ENCODE measurements at regions not wholly inside any gene's neighbourhood (a gene's known extent, or its start where the extent isn't known, plus 50 kb on each side); places are given as distances from the start of the nearest gene placed in this dataset.
"Not testable (repeated sequence)": the region's sequence is repeated elsewhere in the genome, so short reads cannot be mapped to it uniquely, and the experiment has no call there.

DNA sequence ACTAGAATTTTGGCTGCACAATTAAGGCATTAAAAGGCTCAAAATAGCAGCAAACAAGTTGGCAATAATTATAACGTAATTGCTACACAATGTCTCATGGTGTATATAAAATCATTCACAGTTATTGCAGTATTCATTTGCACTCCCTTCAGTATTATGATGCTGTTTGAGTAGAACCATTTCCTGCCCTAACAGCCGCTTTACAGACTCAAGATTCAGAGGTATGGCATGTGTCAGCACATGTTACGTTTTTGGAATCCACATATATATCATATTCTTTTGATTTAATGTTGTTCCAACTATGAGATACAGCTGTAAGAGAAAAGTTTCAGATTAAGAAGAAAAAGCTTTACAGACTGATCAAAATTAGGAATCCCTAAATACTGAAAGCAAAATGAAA is 56.3 kb upstream of the NCKAP5 start:
- DNase-seq: no peak

DNA sequence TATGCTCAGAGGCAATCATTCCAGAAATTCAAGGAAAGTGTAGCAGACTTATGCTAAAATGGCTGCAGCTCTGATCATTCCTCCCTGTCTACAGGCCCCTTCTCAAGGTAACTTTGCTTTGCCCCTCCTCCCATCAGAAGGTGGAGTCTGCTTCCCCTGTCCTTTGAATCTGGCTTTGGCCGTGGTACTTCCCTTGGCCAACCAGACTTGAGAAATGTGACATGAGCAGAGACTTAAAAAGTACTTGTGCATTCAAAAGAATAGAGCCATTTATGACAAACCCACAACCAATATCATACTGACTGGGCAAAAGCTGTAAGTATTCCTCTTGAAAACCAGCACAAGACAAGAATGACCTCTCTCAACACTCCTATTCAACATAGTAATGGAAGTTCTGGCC is 59.5 kb upstream of the NCKAP5 start:
- no peak for DNase-seq

DNA sequence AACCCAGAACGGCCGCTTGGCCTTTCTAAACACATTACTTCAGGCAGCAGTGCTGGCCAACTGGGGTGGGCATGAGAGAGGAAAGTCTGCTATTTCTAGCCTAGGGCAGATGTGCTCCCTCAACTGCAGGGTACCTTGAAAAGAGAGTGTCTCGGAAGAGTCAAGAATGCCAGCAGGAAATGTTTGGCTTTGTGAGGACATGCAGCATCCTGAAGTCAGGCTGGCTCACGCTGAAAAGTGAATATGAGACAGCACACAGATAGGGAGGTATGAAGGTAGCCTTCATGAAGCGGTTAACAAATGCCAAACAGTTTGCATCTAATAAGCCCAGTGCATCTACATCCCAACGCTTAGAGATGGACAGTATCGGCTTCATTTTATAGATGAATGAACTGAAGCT is 65.0 kb upstream of the NCKAP5 start:
- no peak for DNase-seq

DNA sequence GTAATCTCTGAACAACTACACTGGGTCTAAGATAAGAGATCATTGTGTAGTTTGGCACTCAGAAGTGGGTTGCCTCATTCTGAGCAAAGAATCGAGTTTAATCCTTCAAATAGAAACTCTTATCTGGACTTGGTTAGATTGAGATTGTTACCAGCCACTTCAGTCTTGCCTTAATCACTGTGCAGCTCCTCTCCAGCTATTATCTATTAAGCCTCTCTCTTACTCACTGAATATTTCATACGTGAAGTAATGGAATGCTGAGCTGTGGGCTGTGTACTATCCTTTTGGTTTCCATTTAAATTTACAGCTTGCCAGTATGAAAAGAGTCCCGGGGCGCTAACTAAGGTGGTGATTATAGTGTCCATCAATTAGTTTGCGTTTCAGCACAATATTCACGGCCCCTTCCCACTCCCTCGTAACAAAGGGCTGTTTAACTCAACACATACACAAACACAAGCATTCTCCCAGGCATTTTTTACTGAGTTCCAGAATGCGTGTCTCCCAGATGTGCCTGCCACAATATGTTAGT is 65.7 kb upstream of the NCKAP5 start:
- DNase-seq: no peak

DNA sequence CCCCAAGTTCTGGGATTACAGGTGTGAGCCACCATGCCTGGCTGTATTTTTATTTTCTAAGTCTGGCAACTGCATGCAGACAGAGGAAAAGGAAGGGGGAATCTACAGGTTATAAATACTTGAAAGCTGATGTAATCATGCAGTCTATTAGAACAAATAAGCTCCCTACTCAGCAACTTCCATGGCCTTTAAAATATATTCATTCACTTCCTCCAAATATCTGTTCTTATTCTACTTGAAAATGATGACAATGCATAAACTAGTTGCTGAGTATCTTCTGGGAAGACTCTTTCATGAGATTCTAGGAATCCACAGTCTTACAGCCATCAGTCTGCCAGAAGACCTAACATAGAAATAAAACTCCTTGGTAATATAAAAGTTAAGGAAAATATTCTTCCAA is 66.9 kb upstream of the NCKAP5 start:
- DNase-seq: no peak

DNA sequence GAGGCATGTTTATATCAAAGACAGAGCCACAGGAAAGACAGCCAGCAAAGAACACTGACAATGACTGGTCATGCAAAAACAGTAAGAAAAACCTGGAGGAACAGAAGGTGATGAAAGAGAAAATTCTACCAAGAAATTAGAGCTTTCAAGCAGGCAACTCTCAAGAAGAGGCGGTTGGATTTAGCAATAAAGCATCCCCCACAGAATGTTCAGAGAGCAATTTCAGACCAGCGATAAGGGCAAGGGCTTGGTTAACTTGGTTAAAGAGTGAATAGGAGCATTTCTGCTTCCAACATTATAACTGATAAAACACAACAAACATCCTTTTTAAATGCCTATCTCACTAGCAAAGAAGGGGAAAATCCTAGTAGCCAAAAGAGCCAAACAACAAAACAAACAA is 68.0 kb upstream of the NCKAP5 start:
- no peak for DNase-seq

DNA sequence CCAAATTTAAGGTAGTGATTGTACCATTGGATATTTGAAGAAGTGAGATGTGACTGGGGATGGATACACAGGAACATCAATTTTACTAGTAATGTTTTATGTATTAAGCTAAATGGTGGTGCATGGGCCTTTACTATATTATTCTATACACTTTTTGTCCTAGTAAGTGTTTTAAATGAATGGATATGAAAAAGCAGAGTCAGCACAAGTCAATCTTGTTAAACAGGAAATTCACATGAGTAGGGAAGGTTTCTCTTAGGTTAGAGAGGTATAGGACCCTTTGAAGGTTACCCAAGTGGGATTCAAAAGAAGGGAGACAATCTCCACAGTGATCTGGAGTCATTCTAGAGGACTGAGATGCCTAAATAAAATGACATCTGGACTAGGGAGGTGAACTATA is 71.8 kb upstream of the NCKAP5 start:
- no peak for DNase-seq

DNA sequence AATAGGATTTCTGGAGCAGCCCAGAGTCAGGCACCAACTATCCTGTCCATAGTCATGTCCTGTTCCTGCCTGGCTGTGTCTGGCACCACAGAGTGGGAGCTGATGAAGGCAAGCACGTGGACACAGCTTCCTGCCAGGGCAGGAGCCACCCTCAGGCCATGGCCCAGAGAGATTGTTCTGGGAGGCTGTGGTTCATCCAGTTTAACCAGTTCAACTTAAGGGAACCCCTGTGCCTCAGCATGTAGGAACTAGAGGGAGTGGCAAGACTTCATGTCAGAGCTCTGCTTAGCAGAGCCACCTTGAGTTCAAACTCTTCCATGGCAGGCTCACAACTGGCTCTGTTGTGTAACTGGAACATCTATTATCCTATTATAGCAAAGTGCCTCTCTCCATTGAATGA is 73.2 kb upstream of the NCKAP5 start:
- DNase-seq: no peak

DNA sequence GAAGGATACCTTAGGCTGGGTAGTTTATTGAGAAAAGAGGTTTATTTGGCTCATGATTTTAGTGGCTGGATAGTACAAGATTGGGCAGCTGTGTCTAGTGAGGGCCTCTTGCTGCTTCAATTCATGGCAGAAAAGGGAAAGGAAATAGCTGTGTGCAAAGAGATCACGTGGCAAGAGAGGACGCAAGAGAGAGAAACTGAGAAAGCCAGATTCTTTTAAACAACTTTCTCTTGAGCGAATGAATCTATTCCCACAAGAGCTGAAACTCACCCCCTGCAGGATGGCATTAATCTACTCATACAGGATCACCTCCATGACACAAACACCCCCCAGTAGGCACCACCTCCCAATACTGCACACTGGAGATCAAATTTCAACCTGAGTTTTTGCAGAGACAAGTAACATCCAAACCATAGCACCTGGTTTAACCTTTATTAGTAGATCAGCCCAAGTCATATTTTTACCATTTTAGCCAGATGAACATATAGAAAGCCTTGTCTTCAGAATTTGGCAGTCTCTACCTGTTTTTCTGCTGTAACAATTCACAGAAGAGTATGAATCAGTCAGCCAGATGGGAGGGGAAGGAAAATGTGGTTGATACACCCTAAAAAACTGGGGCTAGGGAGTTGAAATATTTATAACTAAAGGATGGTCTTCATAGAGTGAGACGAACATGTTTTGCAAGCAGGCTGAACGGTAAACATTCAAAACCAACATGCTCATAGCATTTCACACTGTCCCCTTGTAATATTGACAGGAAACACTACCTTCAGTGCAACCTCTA is 73.9 kb upstream of the NCKAP5 start:
- no peak for DNase-seq

DNA sequence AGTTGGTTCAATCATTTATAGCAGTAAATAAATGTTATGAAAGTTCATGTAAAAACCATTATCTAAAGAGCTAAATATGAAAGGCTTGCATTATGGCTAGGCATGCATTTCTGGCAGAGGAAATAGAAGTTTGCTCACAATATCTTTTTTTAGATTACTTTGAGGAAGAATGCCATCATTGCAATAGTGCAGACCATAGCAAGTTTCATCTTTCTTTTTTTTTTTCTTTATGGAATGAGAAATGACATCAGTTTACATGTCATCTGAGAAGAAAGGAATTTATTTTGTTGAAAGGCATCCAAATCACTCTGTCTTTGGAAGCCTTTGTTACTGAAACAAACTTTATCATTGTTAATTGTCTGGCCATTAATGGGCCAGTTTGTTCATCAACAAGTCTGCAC is 74.5 kb upstream of the NCKAP5 start:
- no peak for DNase-seq

DNA sequence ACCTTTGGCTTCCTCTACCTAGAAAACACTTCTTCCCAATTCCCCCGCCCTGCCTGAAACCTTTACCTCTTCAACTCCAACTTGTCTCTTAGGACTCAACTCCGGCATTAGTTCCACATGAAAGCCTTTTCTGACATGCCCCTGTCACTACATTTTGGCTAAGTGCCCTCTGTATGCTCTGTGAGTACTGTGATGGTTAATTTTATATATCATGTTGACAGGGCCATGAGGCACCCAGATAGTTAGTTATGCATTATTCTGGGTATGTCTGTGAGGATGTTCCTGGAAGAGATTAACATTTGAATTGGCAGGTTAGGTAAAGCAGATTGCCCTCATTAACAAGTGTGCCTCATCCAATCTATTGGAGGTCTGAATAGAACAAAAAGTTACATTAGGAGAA is 75.6 kb upstream of the NCKAP5 start:
- no peak for DNase-seq

DNA sequence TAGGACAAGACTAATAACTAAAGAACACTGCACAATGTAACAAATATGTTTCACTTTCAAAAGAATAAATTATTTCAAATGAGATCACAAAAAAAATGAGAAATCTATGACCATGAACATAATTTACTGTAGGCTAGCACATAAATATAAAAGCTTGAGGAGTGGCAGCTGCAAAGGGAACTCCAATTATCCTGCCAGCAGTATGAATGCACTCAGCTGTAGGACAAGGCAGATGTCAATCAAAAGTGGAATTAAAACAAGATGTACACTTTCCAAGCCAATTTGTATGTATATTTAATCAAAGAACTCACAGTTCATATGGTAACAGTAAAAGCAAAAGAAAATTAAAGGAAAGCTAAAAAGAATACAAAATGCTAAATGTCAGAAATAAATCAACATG is 76.6 kb upstream of the NCKAP5 start:
- DNase-seq: no peak

DNA sequence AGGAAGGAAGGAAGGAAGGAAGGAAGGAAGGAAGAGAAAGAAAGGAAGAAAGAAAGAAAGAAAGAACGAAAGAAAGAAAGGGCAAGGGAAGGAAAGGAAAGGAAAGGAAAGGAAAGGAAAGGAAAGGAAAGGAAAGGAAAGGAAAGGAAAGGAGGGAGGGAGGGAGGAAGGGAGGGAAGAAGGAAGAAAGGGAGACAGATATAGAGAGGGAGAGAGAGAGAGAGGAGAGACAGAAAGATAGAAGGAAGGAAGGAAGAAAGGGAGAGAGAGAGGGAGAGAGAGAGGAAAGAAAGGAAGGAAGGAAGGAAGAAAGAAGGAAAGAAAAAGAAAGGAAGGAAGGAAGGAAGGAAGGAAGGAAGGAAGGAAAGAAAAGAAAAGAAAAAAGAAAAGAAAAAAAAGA is 79.1 kb upstream of the NCKAP5 start:
- not testable (repeated sequence) for DNase-seq

DNA sequence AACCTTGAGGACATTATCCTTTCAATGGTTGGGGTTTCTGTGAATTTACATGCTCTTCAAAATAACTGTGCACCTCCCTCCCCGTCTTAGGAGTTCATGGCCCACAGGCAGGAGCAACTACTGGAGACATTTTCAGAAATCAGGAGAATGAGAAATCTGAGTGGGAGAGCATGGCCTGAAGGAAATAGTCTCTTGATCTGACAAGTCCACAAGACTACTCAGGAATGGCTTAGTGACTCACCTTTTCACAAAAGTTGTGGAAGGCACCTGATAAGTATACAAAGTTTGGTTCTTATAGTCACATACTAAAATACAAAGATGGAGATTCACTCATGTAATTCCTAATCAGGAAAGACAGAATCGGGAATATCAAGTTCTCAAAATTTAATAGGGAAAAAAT is 83.6 kb upstream of the NCKAP5 start:
- no peak for DNase-seq

DNA sequence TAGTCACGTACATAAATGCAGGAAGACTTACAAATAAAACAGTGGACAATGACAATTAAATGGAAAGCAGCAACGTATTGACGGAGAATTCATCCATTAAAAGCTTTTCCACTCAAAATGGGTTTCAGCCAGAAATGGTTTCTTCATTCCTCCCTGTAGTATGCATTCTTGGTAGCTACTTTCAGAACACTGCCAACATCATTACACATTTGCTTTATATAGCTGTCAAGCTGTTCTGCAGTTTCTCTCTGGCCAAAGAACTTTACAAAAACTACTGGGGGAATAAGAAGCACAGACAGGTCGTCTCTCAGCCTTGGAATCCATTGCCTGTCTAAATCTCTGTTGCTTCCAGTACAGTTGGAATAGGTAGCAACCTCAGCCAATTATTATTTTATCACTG is 84.1 kb upstream of the NCKAP5 start:
- no peak for DNase-seq

DNA sequence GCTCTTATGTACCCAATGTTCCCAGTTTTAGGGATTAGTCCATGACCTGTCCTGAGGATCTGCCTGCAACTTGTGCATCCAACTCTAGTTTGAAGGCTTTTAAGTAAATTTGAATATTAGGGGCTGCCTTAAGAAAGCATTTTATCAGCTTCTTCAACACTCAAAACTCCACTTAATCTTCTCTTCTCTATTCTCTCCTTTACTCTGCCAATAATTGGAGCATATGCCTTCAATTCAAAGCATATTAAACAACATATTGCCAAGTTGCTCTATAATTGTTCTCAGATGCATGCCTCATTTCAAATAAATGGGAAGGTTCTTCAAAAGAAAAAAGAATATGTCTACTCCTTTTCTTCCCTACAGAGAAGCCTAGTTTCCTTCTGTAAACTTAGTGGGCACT is 84.8 kb upstream of the NCKAP5 start:
- no peak for DNase-seq

DNA sequence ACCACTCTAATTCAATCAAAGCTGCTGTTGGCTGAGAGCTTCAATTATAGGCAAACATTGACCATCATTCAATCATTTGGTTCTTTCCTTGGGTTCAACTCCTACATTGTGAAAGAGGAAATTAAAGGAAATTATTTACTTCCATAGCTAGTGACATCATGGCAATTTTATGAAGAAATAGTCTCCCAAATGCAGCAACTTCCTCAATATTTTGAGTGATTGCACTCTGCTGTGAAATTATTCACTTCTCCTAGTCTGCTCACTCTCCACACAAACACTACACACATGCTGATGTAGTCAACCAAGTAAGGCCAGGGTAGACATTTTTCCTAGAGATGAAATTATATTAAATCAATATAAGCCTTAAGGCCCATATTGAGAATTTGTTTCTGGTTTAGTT is 86.7 kb upstream of the NCKAP5 start:
- no peak for DNase-seq

DNA sequence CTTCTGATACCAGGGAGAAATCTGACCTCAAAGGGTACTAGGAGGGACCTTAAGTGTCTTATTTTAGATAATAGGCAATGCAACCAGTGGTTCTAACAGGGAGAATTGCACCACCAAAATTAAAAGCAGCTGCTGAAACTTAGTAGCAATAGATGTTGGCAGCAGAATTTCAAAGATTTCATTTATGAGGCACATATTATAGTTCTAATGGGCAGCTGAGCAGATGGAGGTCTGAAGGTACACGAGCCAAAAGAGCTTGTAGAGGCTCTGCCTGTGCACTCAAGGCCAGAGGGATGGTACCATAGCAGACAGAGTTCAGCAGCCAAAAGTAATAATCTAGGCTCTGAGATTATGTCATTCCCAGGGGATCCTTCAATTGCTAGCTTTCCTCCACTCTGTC is 87.3 kb upstream of the NCKAP5 start:
- DNase-seq: no peak

DNA sequence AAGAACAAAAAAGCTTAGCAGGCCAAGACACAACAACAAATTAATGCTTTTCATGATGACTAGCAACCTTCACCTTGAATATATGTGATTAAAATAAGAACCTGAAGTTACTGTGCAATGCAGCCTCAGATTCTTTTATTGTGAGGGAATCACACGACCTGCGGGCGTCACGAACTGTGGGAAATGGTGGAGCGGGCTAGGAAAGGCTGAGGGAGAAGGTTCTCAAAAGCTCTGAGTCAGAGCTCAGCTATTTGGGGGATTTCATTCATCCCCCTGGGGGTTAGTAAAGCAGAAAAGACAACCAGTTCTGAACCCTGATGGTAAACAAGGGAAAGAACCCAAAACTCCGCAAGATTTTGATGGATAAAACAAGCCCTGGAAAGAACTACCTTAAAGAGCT is 89.3 kb upstream of the NCKAP5 start:
- no peak for DNase-seq

DNA sequence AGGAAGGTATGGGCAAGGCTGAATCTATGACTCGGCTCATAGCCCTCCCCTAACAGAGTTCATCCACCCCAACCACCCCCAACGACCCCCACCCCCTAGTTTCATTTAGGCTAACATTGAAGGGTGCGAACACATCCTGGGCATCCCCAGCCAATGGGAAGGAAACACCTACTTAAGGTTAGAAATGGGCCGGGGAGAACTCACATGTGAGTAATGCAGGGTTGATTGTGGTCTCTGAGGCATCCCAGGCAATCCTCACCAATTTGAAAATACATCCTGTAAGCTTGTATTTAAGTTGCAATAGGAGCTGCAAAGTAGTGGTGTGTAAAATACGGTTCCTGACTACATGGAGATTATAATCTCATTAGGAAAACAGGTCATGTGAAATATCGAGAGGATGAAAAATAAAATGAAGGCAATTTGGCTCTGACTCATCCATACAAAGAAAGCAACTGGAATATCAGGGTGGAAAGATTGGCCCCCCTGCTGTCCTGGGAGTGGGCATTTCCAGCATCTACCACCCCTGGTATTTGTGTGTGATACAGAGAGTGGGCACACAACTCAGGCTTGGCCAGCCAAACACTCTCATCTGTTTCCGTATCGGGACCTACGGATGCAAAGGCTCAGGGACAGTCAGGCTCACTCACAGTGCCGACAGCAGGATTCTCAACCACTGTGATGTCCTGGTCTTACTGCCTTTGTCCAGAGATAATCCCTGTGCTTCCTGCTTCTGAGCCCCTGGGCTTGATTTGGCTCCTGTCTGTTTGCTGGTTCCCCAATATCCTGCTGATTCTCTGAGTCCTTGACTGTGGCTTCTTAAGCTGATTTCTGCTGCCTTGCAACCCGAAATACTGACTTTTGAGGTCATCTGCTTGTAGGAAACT is 90.0 kb upstream of the NCKAP5 start:
- DNase-seq: no peak

DNA sequence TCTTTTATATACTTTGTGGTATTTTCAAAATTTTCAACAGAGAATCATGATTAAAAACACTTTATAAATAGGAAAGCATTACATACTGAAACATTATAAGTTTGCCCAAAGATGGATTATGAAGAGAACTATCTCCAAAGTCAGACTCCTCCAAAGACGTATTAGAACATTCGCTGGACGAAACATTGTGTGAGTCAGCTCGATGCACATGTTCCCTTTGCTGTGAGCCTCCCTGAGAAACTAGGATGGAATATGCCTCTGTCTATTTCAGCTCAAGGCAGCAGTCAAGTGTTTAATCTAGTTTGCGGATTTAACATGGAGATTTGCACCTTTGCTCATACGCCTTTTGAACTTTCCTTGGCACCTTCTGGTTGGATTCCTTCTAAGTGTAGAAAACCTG is 92.2 kb upstream of the NCKAP5 start:
- no peak for DNase-seq

DNA sequence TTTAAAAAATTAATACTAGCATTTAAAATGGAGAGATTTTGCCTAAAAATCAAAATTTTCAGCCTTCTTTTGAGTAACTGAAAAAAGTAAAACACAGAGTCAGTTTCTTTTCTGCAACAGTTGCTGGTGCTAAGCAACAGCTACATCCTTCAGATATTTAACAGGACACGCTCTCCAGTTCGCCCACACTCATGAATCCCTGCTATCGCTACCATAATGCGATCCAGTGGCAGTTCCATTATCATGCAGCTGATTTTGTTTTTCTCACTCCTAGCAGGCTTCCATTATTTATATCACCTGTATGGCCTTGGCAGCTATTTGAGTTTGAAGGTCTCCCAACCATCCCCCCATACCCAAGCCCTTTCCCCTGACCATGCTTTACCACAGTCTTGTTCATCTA is 93.1 kb upstream of the NCKAP5 start:
- DNase-seq: no peak

DNA sequence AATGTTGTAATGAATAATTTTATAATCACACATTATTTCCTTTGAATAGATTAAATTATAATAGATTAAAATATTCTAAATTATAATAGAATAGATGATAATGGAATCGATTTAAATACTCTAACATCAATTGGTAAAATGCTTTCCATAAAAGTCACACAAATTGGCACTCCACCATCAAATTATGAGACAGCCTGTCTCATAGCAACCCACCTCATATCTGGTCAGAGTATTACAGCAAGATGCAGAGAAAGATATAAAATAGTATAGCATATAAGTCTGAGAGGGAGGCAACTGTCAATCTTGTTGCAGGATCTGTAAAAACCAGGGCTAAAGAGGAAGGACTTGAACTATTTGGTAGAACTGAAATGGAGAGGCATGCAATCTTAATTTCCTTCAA is 98.4 kb upstream of the NCKAP5 start:
- no peak for DNase-seq

DNA sequence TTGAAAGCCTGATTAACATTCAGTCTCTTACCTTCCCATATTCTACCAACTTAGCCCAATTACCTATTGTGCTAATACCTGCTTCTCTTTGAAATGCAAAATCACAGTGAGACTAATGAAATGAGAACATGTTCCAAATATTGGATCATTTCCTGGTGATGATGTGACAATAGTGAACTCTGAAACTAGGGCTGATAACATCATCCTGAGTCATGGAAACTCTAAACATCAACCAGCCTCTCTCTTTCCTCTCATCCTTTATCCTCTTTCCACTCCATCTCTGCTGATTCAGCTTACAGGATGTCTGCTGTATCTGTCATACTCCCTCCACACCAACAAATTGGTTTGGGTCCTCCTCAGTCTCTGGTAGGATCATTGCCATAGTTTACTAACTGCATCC is 98.8 kb upstream of the NCKAP5 start:
- DNase-seq: no peak
